CD4-positive, alpha-beta T cell treated with Interferon alpha-2 for 1 hour (primary cell): ENCODE measurements at regions not wholly inside any gene's neighbourhood (a gene's known extent, or its start where the extent isn't known, plus 50 kb on each side); places are given as distances from the start of the nearest gene placed in this dataset.

ENCODE experiments used
- DNase-seq, 2 donors: peaks; one replicate each; pipeline ENCODE4 v3.0.0-alpha.2; 2020 to 2022

DNA sequence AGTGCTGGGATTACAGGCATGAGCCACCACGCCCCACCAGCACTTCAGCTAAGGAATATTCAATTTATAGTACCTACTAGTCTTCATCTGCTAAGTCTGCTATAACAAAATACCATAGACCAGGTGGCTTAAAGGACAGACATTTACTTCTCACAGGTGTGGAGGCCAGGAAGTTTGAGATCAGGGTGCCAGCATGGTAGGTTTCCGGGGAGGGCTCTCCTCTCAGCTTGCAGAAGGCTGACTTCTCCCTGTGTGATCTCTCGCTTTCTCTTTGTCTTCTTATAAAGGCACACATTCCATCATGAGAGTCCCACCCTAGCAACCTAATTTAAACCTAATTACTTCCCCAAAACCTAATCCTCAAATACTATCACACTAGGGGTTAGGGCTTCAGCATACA, 433.0 kb downstream of the INSC start:
- no peak for DNase-seq

DNA sequence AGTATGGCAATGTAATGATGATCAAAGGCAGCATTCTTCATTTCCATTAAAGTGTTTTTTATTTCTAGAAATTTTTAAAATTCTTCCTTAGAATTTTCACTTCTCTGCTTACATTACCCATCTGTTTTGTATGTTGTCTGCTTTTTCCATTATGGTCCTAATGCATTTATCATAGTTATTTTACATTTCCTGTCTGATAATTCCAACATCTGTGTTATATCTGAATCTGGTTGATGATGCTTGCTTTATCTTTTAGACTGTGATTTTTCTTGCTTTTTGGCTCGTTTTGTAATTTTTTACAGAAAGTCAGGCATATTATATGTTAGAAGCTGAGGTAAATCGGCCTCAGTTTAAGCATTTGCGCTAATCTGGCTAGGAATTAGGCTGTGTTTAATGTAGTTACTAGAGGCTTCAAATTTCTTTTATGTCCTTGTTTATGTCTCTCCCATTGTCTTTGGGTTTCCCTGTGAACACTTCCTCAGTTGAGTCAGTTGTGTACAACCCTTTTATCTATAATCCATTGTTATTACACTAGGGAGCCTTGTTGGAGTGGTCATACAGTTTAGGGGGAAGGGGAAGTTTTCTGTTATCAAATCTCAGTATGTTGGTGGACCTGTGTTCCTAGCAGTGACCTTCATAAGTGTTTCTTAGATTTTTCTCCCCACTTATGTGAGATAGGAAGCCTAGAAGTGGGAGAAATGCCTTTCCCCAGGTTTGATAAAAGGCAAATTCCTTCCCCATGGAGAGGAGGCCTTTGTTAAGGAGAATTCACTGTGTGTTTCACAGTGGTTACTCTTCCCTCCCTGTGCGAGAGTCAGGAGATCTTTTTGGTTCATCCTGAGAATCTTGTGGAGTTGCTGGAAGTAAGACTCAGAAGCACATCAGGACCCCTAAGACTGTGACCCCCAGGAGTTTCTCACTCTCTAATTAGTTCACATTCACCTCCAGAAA, 437.5 kb downstream of the INSC start:
- DNase-seq = no peak

DNA sequence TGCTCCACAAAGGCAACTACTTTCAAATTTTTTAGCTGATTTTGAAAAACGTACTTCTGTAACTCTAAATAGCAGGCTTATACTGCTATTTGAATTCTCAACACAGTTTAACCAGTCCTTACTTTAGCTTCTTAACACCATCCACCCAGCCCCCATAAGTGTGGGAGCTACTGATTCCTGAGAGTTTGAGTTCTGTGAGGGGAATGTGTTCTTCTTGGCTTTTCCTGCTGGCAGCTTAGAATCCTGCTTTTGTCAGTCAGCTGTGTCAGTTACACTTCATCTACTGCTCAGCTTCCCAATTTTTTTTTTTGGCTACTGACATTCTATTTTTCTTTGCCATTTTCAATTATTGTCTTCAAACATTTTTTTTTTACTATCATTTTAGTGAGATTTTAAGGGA, 440.4 kb downstream of the INSC start:
- DNase-seq = no peak

DNA sequence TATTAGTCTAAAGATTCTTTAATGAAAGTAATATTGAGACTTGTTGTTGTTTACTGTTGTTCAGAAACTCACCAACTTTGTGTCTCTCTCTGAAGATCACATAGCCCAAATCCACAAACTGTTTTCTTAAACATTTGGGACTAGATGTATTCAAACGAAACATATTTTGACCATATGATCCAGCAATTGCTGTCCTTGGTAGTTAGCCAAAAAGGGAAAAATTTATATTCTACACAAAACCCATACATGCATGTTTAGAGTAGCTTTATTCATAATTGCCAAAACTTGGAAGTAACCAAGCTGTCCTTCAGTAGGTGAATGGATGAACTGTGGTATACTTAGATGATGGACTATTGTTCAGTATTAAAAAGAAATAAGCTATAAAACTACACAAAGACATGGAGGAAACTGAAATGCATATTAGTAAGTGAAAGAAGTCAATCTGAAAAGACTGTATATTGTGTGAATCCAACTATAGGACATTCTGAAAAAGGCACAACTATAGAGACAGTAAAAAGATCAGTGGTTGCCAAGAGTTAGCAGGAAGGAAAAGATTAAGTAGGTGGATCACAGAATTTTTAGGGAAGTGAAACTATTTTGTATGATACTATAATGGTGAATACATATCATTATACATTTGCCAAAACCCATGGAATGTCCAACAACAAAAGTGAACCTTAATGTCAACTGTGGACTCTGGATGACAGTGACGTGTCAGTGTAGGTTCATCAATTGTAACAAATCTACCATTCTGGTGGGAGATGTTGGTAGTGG, 442.9 kb downstream of the INSC start:
- DNase-seq = no peak

DNA sequence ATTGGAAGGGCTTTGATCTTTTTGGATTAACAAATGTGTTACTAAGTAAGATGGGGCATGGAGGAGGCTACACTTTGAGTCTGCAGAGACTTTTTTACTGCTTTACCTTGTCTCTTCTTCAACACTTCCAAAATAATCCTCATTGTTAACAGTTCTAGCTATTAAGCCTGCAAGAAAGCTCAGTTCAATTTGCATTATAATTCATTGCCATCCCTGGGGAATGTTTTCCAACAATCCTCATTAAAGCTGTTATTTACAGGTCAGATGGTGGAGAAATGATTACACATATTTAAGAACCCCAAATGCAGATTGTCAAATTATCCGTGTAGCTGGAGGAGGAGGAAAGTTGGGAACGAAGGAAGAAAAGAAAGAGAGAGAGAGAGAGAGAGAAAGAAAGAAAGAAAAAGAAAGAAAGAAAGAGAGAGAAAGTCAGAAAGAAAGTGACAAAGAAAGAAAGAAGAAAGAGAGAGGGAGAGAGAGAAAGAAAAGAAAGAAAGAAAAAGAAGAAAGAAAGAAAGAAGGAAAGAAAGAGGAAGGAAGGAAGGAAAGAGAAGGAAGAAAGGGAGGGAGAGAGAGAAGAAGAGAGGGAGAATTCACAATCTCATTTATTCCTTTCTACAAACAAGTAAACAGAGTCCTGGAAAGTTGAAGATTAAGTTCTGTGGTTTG, 443.9 kb downstream of the INSC start:
- DNase-seq = no peak

DNA sequence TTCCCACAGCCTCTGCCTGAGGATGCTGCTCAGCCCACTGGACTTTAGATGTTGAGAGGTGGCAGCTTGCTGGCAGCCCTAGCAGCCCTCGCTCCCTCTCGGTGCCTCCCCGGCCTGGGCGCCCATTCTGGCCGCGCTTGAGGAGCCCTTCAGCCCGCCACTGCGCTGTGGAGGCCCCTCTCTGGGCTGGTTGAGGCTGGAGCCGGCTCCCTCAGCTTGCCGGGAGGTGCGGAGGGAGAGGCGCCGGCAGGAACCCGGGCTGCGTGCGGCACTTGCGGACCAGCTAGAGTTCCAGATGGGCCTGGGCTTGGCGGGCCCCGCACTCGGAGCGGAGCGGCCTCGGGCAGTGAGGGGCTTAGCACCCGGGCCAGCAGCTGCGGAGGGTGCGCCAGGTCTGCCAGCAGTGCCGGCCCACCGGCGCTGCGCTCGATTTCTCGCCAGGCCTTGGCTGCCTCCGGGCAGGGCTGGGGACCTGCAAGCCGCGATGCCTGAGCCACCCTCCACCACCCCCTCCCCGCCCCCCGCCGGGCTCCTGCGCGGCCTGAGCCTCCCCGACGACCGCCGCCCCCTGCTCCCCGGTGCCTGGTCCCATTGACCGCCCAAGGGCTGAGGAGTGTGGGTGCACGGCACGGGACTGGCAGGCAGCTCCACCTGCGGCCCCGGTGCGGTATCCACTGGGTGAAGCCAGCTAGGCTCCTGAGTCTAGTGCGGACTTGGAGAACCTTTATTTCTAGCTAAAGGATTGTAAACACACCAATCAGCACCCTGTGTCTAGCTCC, 446.2 kb downstream of the INSC start:
- no peak for DNase-seq

DNA sequence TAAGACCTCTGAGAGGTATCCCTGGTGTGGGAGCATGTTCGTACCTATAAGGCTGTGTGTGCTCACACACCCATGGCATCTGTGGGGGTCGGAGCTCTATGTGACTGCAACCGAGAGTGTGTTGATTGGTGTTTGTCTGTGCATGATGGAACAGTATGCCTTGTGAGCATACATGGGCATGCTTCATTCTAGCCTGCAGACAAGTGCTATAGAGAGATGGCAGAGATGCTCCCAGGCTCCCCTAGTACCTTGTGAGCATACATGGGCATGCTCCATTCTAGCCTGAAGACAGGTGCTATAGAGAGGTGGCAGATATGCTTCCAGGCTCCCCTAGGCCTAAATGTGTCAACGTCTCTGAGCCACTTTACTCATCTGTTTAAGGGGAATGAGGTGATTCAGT, 447.5 kb downstream of the INSC start:
- DNase-seq = no peak

DNA sequence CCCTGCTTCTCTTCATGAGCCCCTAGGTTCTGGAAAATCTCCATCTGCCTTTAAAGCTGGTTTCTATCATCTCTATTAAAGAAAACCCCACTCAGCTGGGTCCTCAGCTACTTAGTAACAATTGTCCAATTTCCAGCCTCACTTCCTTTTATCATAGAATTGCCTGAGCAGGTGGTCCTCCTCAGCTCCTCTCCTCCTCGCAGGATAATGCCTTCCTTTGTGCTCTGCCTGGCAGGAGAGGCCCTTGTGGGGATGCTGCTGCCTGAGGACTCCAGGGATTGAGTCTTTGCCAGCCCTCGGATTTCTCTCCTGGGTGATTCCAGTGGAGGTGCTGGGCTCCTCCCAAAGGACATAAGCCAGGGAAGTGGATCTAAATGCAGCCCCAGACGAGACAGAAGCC, 448.3 kb downstream of the INSC start:
- no peak for DNase-seq

DNA sequence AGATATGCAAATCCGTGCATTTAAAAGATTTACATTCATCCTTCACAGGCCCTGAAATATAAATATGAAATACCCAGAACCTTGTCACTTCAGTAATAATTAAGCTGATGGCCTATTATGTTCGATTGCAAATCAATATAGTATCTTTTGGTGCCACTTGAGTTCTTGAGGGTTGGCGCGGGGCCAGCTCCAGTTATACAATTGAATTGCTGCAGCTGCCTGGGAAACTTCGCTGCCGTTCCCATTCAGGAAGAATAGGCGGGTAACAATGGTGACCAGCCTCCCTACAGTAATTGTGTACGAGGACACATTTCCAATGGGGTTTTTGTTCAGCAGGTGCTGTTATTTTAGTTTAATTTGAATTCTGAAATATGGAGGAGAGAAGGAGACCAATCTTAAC, 451.2 kb downstream of the INSC start:
- no peak for DNase-seq

DNA sequence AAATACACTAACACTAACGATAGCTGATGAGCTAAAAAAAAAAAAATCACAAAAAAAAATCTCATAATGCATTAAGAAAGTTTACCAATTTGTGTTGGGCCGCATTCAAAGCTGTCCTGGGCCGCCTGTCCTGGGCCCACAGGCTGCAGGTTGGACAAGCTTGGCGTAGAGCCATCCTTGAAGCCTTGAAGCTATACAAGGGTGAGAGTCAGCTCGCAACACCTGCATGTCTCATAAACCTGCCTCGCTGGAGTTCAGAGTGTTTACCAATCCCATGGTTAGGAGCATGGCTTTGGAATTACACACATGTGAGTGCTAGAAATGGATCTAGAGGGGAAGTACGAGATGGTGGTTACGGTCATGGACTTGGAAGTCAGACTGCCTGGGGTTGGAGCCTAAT, 453.7 kb downstream of the INSC start:
- no peak for DNase-seq

DNA sequence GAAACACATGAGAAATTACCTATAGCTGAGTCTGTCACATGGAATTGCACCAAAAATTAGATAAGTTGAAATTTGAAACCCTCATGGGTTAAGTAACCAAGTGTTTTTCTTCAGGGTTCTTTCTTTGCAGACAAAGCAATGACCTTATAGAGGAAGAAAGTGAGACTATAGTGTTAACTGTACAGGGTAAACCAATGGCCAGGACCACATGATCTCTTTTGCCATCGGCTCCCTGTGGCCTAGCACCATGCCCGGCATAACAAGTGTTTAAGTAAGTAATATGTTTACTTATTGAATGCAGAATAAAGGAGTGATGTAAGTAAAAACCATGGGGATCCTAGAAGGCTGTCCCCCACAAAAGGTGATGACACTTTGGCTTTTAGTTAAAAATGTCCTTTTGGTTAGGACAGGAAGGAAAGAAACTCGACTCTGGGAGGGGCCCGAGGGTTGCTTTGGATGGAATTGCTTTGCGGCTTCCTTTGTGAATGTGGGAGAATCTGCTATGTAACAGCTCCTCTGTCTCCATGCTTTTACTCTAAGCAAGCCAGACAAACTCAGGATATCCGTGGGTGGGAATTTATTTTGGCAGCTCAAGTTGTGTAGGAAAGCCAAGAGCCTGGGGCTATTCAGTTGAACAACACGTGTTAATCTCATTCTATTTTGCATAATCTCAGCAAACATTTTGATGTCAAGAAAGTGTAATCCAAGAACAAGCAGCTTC, 454.7 kb downstream of the INSC start:
- no peak for DNase-seq

DNA sequence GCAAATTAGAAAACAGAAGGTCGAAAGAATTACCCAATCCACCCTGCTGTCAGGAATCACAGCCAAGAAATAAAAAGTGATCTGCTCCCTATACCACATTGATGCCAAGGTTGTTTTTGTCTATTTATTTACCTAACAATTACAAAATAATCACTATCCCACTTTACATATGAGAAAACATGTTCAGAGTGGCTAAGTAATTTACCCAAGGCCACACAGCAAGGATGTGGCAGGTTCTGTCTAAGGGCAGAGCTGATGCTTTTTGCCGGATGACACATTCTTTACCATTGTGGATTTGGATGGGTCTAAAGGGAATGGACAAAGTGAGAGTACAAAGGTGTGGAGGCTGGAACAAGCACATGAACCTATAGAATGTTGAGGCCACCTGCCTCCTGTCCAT, 460.7 kb downstream of the INSC start:
- no peak for DNase-seq

DNA sequence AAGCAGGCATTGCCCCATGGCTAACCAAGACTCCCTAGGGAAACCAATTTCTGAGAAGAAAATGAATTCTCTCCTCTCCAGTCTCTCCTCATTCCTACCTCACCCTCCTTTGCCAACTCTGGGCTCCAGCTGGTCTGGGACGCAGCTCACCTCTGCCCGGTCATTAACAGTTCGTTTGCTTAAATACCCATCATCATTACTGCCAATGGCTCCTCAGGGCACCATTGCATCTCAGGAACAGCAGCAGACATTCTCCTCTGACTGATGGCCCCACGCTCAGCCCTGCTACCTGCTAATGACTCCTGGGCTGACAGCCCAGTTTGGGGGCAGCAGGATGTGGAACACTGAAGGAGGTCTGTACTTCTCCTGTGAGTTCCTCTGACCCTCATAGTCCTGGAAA, 462.0 kb downstream of the INSC start:
- no peak for DNase-seq

DNA sequence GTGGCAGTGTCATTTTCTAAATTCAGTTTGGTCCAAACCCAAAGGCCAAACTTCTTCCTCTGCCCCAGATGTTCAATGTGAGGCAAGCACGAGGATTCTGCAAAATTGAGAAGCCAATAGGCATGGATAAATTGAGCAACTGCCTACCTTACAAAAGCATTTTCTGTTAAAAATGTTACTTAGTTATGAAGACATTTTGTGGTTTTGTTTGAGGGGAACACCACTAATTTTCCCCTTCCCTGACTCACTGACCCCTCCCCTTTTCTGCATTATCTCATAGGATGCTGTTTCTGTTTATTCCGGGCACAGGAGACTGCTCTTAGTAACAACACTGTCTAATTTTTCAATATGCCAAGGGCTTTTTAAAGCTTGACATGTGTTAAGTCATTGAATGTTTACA, 462.8 kb downstream of the INSC start:
- no peak for DNase-seq

DNA sequence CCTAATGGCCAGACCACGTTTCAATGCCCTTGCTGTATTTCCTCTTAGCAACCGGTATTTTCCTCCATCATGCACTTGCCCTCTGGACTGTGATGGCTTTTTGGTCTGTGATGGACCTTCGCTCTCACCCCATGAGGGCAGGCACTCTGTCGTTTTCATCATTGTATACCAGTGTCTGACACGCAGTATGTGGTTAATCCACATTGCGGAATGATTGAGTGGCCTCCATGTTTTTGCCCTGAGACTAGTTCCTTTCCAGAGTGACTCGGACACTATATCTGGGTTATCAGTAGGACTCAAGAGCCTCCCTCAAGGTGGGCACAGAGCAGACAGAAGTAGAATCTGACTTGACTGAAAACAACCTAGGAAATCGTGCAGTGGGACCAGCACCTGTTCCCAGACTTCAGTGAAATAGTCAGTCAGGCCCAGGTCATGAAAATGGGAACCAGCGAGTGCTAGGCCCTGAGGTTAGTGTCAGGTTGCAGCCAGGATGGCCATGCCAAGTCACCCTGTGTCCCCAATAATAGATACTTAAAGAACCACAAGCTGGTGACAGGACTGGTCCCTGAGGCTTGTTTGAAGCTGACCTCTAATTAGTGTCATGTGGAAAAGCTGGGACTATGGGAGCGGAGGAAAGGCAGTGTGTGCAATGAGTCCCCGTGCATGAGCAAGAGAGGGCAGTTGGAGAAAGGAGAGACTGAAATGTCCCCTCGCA, 464.7 kb downstream of the INSC start:
- DNase-seq = no peak

DNA sequence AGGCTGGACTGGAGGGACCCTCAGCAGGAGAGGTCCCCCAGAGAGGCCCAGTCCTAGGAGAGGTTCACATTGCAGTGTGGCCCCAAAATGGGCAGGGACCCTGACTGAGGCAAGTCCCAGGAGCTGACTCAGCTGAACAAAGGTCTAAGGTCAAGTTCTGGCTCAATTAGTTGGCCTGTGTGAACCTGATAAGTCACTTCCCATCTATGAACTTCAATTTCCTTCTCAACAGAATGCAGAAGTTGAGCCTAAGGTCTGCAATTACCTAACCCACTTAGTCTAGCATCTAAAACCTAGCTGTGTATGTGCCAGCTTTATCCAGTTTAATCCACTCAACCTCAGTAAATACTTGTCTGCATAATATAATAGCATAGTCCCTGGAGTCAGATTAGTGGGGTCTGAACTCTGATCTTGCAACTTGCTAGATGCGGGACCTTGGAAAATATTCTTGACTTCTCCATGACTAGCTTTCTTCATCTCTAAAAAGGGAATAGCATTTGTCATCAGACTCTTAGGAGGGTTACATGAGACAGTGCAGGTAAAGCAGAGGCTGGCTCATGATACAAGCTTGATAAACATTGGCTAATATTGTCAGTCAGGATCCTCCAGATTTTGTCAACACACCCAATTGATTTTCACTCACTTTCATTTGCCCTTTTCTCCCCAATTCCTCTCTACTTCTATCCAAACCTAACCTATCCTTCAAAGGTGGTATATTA, 465.5 kb downstream of the INSC start:
- DNase-seq = peak in 1 of 2 donors; percentile 5

DNA sequence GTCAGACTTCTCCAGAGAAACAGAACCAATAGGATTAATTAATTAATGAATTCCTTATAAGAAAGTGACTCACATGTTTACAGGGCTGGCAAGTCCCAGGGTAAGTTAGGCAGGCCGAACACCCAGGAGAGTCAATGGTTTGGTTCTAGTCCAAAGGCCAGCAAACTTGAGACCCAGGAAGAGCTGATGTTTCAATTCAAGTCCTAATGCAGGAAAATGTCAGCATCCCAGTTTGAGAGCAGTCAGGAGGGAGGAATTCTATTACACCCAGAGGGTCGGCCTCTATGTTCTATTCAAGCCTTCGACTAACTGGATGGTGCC, 466.0 kb downstream of the INSC start:
- DNase-seq = no peak

DNA sequence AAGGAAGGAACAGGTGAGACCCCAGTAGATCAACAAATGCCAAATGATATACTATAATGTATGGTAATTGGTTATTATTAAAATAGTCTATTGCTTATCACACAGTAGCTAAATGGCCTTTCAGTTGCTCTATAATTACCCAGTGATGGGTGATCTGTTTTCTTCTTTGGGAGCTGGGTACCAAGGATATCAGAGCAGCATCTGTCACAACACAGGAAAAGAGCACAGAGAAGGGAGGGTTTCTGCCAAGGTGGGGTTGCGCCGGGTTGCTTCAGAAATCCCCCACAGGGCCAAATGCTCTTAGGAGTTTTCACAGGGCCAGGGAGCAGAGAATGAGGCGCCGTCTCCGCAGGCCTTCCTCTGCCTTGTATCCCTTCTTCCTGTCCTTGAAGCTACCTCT, 469.4 kb downstream of the INSC start:
- DNase-seq = no peak

DNA sequence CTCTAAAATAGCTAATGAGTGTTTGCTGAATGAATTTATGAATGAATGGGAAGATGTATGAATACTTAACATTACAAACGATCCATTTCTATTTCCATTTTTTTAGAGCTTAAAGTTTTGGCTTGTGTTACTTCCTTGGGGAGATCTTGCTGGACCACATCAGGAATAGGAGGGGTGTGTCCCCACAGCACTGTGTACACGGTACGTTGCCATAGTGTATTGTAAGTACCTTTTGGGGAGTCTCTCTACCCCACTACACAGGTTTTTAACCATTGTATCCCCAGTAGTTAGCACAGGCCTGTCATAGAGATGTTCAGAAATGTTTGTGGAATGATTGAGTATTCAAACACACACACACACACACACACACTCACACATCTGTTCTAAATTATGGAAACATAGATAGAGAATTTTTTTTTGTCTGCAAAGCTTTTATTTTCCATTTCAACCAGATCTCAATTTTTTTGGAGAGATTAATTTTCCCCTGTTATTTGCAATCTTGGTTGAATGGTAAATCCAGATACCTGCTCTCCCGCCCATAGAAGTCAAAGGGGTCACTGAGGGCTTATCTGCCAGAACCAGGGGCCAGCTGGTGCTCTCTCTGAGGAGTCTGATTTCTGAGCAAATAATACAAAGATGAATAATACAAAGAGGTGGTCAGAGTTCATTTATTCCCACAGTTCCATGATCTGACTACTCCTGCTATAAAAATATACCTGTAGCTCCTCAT, 471.0 kb downstream of the INSC start:
- DNase-seq = no peak
